K562 (cell line): ENCODE measurements at regions not wholly inside any gene's neighbourhood (a gene's known extent, or its start where the extent isn't known, plus 50 kb on each side); places are given as distances from the start of the nearest gene placed in this dataset.

Experiments used
- ATAC-seq: fragments of 200-7000 bp; cut with Tn5 transposase; 3 replicates; pipeline ENCODE4 v1.9.1; 2020; ENCODE audit warnings: moderate library complexity
- BruUV-seq: library from RNA; stranded (reverse); fragments of 400-500 nt; replicated peaks from 2 replicates; lab custom pipeline; 2021; lab: Mats Ljungman, UMichigan
- CTCF ChIA-PET: fragments of 300-600 bp; formaldehyde crosslinking; extraction: SDS; loops from one replicate; lab custom pipeline; 2021; ENCODE audit warnings: low intra/inter-chr PET ratio; lab: Yijun Ruan, JAX
- POLR2A ChIA-PET: fragments of 300-600, 350-650 bp; sonication (Branson Sonifier 250); formaldehyde crosslinking; extraction: SDS; loops from one replicate; lab custom pipeline; 2021; ENCODE audit warnings: antibody characterized with exemption, inconsistent platforms; lab: Yijun Ruan, JAX
- DNase-seq, 4 experiments: peaks; one replicate each; pipeline versions ENCODE4 v3.0.0 to v3.0.0-alpha.2; 2011 to 2018; ENCODE audit warnings: low spot score in 3 of 4, mixed read lengths in 3 of 4; ENCODE audit errors: extremely low read depth in 1 of 4
- FAIRE-seq: peaks from 2 replicates; lab custom pipeline; 2011; peaks lifted over from hg19 to GRCh38; lab: Jason Lieb, UNC
- H2AFZ ChIP-seq: 2 replicates; pipeline ENCODE4 v1.6.0; 2011; ENCODE audit warnings: low read depth, low read length, control low read depth, inconsistent platforms
- H3K27ac ChIP-seq: fragments of 200-600 bp; 3 replicates; pipeline ENCODE4 v1.8.0; 2011; ENCODE audit warnings: low read depth, mild to moderate bottlenecking, control low read depth, inconsistent platforms, low read length, moderate library complexity, mixed read lengths; ENCODE audit errors: extremely low read depth
- H3K27me3 ChIP-seq, 2 experiments: fragments of 300-600 bp in 1 of 2; 2 replicates in 1 of 2; 3 replicates in 1 of 2; pipeline versions ENCODE4 v1.6.0 to v1.8.0; 2011; ENCODE audit warnings: inconsistent platforms in 2 of 2, low read length in 2 of 2, mild to moderate bottlenecking in 1 of 2, mixed read lengths in 1 of 2, moderate library complexity in 1 of 2; ENCODE audit not compliant: control insufficient read depth in 2 of 2, insufficient read depth in 2 of 2
- H3K36me3 ChIP-seq: fragments of 300-600 bp; 3 replicates; pipeline ENCODE4 v1.8.0; 2011; ENCODE audit warnings: mild to moderate bottlenecking, low read length, inconsistent platforms; ENCODE audit not compliant: control insufficient read depth, insufficient read depth
- H3K4me1 ChIP-seq, 2 experiments: fragments of 200-600 bp in 1 of 2; replicated peaks in 1 of 2; 2 replicates in 1 of 2; 3 replicates in 1 of 2; pipeline versions ENCODE4 v1.5.1 to v1.8.0; 2011; ENCODE audit warnings: inconsistent platforms in 2 of 2, low read length in 2 of 2, mild to moderate bottlenecking in 1 of 2, mixed read lengths in 1 of 2, moderate library complexity in 1 of 2; ENCODE audit not compliant: control insufficient read depth in 2 of 2, insufficient read depth in 2 of 2
- H3K4me2 ChIP-seq: 2 replicates; pipeline ENCODE4 v1.6.1; 2011; ENCODE audit warnings: low read length, control low read depth, inconsistent platforms, mixed read lengths; ENCODE audit not compliant: insufficient read depth
- H3K4me3 ChIP-seq: fragments of 200-600 bp; sonication (generic), shearing (Covaris generic); 2 replicates; pipeline ENCODE4 v1.5.1; 2016; ENCODE audit warnings: control low read depth, inconsistent platforms
- H3K79me2 ChIP-seq: fragments of 200-600 bp; 3 replicates; pipeline ENCODE4 v1.8.0; 2011; ENCODE audit warnings: low read length, inconsistent platforms; ENCODE audit not compliant: control insufficient read depth, insufficient read depth
- H3K9ac ChIP-seq, 2 experiments: 2 replicates each; pipeline versions ENCODE4 v1.6.0 to v1.6.1; 2011; ENCODE audit warnings: low read depth in 2 of 2, low read length in 2 of 2, control low read depth in 1 of 2, inconsistent platforms in 1 of 2, mild to moderate bottlenecking in 1 of 2, mixed read lengths in 1 of 2; ENCODE audit not compliant: insufficient read depth in 1 of 2
- H3K9me1 ChIP-seq: one replicate; pipeline ENCODE4 v1.6.0; 2011; ENCODE audit warnings: inconsistent platforms, mild to moderate bottlenecking, low read length, moderate library complexity; ENCODE audit not compliant: control insufficient read depth, insufficient read depth
- H3K9me3 ChIP-seq: replicated peaks from 2 replicates; pipeline ENCODE4 v1.5.1; 2011; ENCODE audit warnings: low read depth, low read length, inconsistent platforms; ENCODE audit not compliant: control insufficient read depth, insufficient read depth
- H4K20me1 ChIP-seq: replicated peaks from 2 replicates; pipeline ENCODE4 v1.6.1; 2011; ENCODE audit warnings: low read length, inconsistent platforms, mixed read lengths; ENCODE audit not compliant: control insufficient read depth, insufficient read depth
- GABPA ChIP-seq: fragments of 200-800 bp; sonication (Bioruptor generic); conservative IDR thresholded peaks from 2 replicates; pipeline ENCODE4 v1.6.1; 2016; ENCODE audit warnings: low read depth, missing genetic modification characterization, missing compliant biosample characterization
- GATA2 ChIP-seq: sonication (generic); formaldehyde crosslinking; IDR thresholded peaks from 2 replicates; pipeline ENCODE4 v1.4.0; 2020; ENCODE audit warnings: mild to moderate bottlenecking, missing genetic modification reagents
- GATAD2B ChIP-seq: fragments of 450-650 bp; IDR thresholded peaks from 2 replicates; pipeline ENCODE4 v1.6.1; 2017; ENCODE audit warnings: mild to moderate bottlenecking, borderline replicate concordance
- HDAC3 ChIP-seq: fragments of 450-650 bp; IDR thresholded peaks from 2 replicates; pipeline ENCODE4 v1.6.1; 2018; ENCODE audit warnings: borderline replicate concordance, mild to moderate bottlenecking, moderate library complexity; ENCODE audit not compliant: partially characterized antibody
- HMG20A ChIP-seq: fragments of 450-650 bp; formaldehyde crosslinking; conservative IDR thresholded peaks from 2 replicates; pipeline ENCODE4 v1.4.0; 2020; ENCODE audit warnings: mild to moderate bottlenecking, mixed read lengths
- MED1 ChIP-seq: sonication (generic); formaldehyde crosslinking; IDR thresholded peaks from 2 replicates; pipeline ENCODE4 v1.8.1; 2023; ENCODE audit warnings: missing genetic modification reagents, borderline replicate concordance
- NCOA4 ChIP-seq: fragments of 450-650 bp; IDR thresholded peaks from 2 replicates; pipeline ENCODE4 v1.6.1; 2018; ENCODE audit warnings: mild to moderate bottlenecking; ENCODE audit not compliant: partially characterized antibody
- PPARD ChIP-seq: fragments of 250-450 bp; sonication (Bioruptor Pico); IDR thresholded peaks from 2 replicates; pipeline ENCODE4 v1.8.0; 2022; ENCODE audit warnings: inconsistent platforms, mild to moderate bottlenecking, moderate library complexity
- ZFP1 ChIP-seq: fragments of 450-650 bp; formaldehyde crosslinking; IDR thresholded peaks from 2 replicates; pipeline ENCODE4 v1.4.0; 2020; ENCODE audit warnings: mild to moderate bottlenecking, mixed read lengths
- ZNF586 ChIP-seq: fragments of 450-650 bp; formaldehyde crosslinking; conservative IDR thresholded peaks from 2 replicates; pipeline ENCODE4 v1.4.0; 2020; ENCODE audit warnings: mild to moderate bottlenecking, moderate library complexity
- WGBS: fragments of 100-300 bp; shearing (Covaris generic); methylation state at CpG from one replicate; pipeline ENCODE4 v1.1.6; 2016; ENCODE audit warnings: low coverage, mixed read lengths; ENCODE audit not compliant: insufficient coverage; ENCODE audit errors: missing lambda C conversion rate; 5-methylcytosine and 5-hydroxymethylcytosine counted together
- in situ Hi-C: fragments of 300-500 bp; cut with MboI; formaldehyde crosslinking; loops from 4 replicates; pipeline ENCODE4 v1.15.0; 2018; ENCODE audit warnings: inconsistent platforms, mixed read lengths
- intact Hi-C: fragments of 100-400 bp; cut with micrococcal nuclease; formaldehyde crosslinking; loops from 2 replicates; pipeline ENCODE4 v1.14.2; 2022
- TF ChIP-seq, protein P1 (sequence below): fragments of 250-450 bp; sonication (Bioruptor Pico); IDR thresholded peaks from 2 replicates; pipeline ENCODE4 v1.9.0; 2021; ENCODE audit warnings: mild to moderate bottlenecking, inconsistent platforms
- TF ChIP-seq, protein P2 (sequence below): fragments of 250-450 bp; sonication (Bioruptor Pico); IDR thresholded peaks from 2 replicates; pipeline ENCODE4 v1.5.0; 2021
- TF ChIP-seq, protein P3 (sequence below): fragments of 250-450 bp; sonication (Bioruptor Pico); IDR thresholded peaks from 2 replicates; pipeline ENCODE4 v1.8.0; 2021; ENCODE audit warnings: moderate library complexity, mild to moderate bottlenecking, inconsistent platforms
- TF ChIP-seq, protein P4 (sequence below): fragments of 450-650 bp; IDR thresholded peaks from 2 replicates; pipeline ENCODE4 v1.6.1; 2014; ENCODE audit warnings: low read depth, mild to moderate bottlenecking, moderate library complexity, borderline replicate concordance
- TF ChIP-seq, protein P5 (sequence below): sonication (generic); formaldehyde crosslinking; IDR thresholded peaks from 2 replicates; pipeline ENCODE4 v1.5.0; 2020; ENCODE audit warnings: missing genetic modification reagents

DNA sequence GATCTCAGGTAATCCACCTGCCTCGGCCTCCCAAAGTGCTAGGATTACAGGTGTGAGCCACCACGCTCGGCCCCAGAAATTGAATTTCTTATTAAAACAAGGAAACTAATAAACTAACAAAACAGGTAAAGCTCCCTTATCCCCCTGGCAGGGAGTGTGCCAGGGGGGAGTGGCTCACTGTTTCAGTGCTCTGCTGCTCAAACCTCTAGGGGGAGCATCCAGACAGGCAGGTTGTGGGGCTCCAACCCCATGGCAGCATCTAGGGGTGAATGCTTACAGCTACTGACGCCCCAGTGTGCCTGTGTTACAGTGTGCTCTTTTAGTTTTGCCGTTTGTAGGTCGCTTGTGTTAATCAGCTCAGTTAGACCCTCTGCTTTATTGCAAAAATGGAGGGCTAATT is 605.0 kb downstream of the GABRG1 start:
- Histone ChIP-seq H3K36me3 (no peaks in the 10 kb centered on the region), H3K79me2 (no peaks in the 10 kb centered on the region), H2AFZ (no peak overlapping the region), H4K20me1 (no peaks in the 10 kb centered on the region), H3K4me1 (no peaks in the 10 kb centered on the region), H3K9me1 (no peaks in the 10 kb centered on the region)
- no TSS peak for BruUV-seq
- POLR2A ChIA-PET: no interaction called here
- in situ Hi-C loops (no loop called here), intact Hi-C loops (no loop called here)
- 0% methylated on average over 6 of the region's 6 CpGs for WGBS
- DNase-seq (no peak), ATAC-seq (no peak)
- TF ChIP-seq ZFP1 (CRISPR knock-in tag) (no peak), PPARD (no peak), HDAC3 (no peak), ZNF586 (CRISPR knock-in tag) (no peak), NCOA4 (no peak), MED1 (CRISPR knock-in tag) (no peak), HMG20A (CRISPR knock-in tag) (no peak), GABPA (tag) (no peak), GATAD2B (no peak), GATA2 (CRISPR knock-in tag) (no peak)
- TF ChIP-seq, protein P1, sequence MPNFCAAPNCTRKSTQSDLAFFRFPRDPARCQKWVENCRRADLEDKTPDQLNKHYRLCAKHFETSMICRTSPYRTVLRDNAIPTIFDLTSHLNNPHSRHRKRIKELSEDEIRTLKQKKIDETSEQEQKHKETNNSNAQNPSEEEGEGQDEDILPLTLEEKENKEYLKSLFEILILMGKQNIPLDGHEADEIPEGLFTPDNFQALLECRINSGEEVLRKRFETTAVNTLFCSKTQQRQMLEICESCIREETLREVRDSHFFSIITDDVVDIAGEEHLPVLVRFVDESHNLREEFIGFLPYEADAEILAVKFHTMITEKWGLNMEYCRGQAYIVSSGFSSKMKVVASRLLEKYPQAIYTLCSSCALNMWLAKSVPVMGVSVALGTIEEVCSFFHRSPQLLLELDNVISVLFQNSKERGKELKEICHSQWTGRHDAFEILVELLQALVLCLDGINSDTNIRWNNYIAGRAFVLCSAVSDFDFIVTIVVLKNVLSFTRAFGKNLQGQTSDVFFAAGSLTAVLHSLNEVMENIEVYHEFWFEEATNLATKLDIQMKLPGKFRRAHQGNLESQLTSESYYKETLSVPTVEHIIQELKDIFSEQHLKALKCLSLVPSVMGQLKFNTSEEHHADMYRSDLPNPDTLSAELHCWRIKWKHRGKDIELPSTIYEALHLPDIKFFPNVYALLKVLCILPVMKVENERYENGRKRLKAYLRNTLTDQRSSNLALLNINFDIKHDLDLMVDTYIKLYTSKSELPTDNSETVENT (CRISPR knock-in tag): no peak
- TF ChIP-seq, protein P2, sequence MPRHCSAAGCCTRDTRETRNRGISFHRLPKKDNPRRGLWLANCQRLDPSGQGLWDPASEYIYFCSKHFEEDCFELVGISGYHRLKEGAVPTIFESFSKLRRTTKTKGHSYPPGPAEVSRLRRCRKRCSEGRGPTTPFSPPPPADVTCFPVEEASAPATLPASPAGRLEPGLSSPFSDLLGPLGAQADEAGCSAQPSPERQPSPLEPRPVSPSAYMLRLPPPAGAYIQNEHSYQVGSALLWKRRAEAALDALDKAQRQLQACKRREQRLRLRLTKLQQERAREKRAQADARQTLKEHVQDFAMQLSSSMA (CRISPR knock-in tag): no peak
- TF ChIP-seq, protein P3, sequence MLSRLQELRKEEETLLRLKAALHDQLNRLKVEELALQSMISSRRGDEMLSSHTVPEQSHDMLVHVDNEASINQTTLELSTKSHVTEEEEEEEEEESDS (CRISPR knock-in tag): no peak
- TF ChIP-seq, protein P4, sequence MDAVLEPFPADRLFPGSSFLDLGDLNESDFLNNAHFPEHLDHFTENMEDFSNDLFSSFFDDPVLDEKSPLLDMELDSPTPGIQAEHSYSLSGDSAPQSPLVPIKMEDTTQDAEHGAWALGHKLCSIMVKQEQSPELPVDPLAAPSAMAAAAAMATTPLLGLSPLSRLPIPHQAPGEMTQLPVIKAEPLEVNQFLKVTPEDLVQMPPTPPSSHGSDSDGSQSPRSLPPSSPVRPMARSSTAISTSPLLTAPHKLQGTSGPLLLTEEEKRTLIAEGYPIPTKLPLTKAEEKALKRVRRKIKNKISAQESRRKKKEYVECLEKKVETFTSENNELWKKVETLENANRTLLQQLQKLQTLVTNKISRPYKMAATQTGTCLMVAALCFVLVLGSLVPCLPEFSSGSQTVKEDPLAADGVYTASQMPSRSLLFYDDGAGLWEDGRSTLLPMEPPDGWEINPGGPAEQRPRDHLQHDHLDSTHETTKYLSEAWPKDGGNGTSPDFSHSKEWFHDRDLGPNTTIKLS: no peak
- TF ChIP-seq, protein P5, sequence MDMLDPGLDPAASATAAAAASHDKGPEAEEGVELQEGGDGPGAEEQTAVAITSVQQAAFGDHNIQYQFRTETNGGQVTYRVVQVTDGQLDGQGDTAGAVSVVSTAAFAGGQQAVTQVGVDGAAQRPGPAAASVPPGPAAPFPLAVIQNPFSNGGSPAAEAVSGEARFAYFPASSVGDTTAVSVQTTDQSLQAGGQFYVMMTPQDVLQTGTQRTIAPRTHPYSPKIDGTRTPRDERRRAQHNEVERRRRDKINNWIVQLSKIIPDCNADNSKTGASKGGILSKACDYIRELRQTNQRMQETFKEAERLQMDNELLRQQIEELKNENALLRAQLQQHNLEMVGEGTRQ: no peak
- TF ChIP-seq, all 486 proteins: peak for 0
- no peak for FAIRE-seq
- Histone ChIP-seq H3K27me3 (no peaks in the 10 kb centered on the region), H3K27ac (no peak overlapping the region), H3K9ac (no peak overlapping the region), H3K4me3 (no peak overlapping the region), H3K9me3 (no peaks in the 10 kb centered on the region), H3K4me2 (no peak overlapping the region)
- CTCF ChIA-PET: no interaction called here
